IPS-18c (cell line): ENCODE measurements at regions not wholly inside any gene's neighbourhood (a gene's known extent, or its start where the extent isn't known, plus 50 kb on each side); places are given as distances from the start of the nearest gene placed in this dataset.
"Not testable (repeated sequence)": the region's sequence is repeated elsewhere in the genome, so short reads cannot be mapped to it uniquely, and the experiment has no call there.

Source experiments
- H3K4me3 ChIP-seq: 2 replicates; pipeline ENCODE4 v1.7.0; 2013; ENCODE audit warnings: low read depth, mild to moderate bottlenecking, low read length, moderate library complexity; ENCODE audit not compliant: insufficient read depth
- H3K9me3 ChIP-seq: one replicate; pipeline ENCODE4 v1.6.1; 2013; ENCODE audit warnings: mild to moderate bottlenecking, low read length, moderate library complexity; ENCODE audit not compliant: control insufficient read depth, insufficient read depth

- Histone ChIP-seq H3K9me3 (no peaks in the 10 kb centered on the region), H3K4me3 (no peak overlapping the region)
Observed at GRCh38 chr14:44609201-44609600, 102.1 kb upstream of the FSCB start.

- H3K4me3 ChIP-seq: no peak overlapping the region
- H3K9me3 ChIP-seq: no peaks in the 10 kb centered on the region
Observed at GRCh38 chr14:44607701-44608100, 100.6 kb upstream of the FSCB start.

- Histone ChIP-seq H3K4me3 (no peak overlapping the region), H3K9me3 (no peaks in the 10 kb centered on the region)
Observed at GRCh38 chr14:44606576-44606975, 99.5 kb upstream of the FSCB start.

- H3K4me3 ChIP-seq, H3K9me3 ChIP-seq: not testable (repeated sequence)
Observed at GRCh38 chr14:44601266-44601665, 94.2 kb upstream of the FSCB start.

GRCh38 chr14:44589180-44589579 is 82.1 kb upstream of the FSCB start:
- Histone ChIP-seq H3K4me3 (no peak overlapping the region), H3K9me3 (no peaks in the 10 kb centered on the region)

- H3K4me3 ChIP-seq: no peak overlapping the region
- H3K9me3 ChIP-seq: no peaks in the 10 kb centered on the region
Observed at GRCh38 chr14:44586910-44587309, 79.8 kb upstream of the FSCB start.

- peaks cover 3% of the 10 kb centered on the region for H3K9me3 ChIP-seq
- H3K4me3 ChIP-seq: no peak overlapping the region
Observed at GRCh38 chr14:44576356-44576755, 69.3 kb upstream of the FSCB start.

GRCh38 chr14:44567997-44568396 is 60.9 kb upstream of the FSCB start:
- Histone ChIP-seq H3K9me3 (no peaks in the 10 kb centered on the region), H3K4me3 (no peak overlapping the region)

GRCh38 chr14:44565968-44566367 is 58.9 kb upstream of the FSCB start:
- no peak overlapping the region for H3K4me3 ChIP-seq
- no peaks in the 10 kb centered on the region for H3K9me3 ChIP-seq

- Histone ChIP-seq H3K4me3 (no peak overlapping the region), H3K9me3 (no peaks in the 10 kb centered on the region)
Observed at GRCh38 chr14:44564908-44565307, 57.8 kb upstream of the FSCB start.
